ENCODE measurements at regions not wholly inside any gene's neighbourhood (a gene's known extent, or its start where the extent isn't known, plus 50 kb on each side); places are given as distances from the start of the nearest gene placed in this dataset.

GRCh38 chr18:60060026-60060425 is 160.2 kb downstream of the PMAIP1 start:
- CTCF ChIA-PET, result no interaction called here
- RAD21 ChIA-PET (ENCODE audit: unreplicated experiment), result no interaction called here
- Histone ChIP-seq H3K79me2 (ENCODE audit: control insufficient read depth, insufficient read depth, low read length) (no peaks in the 10 kb centered on the region), H4K20me1 (ENCODE audit: control insufficient read depth, insufficient read depth) (no peaks in the 10 kb centered on the region), H3K36me3 (ENCODE audit: control insufficient read depth in 2 of 2, insufficient read depth in 2 of 2, low read length in 1 of 2) (no peaks in the 10 kb centered on the region), H3K9me3 (replicated peaks; ENCODE audit: control insufficient read depth, insufficient read depth, low read length) (no peaks in the 10 kb centered on the region; the same call in 2 of the 3 replicates), H3K27me3 (replicated peaks in 1 of 2; ENCODE audit: control insufficient read depth in 2 of 2, insufficient read depth in 2 of 2, low read length in 1 of 2) (no peaks in the 10 kb centered on the region; a peak in 1 of 4 replicates), H3K4me2 (ENCODE audit: control insufficient read depth, insufficient read depth) (no peak overlapping the region), H3K27ac (ENCODE audit: control insufficient read depth, insufficient read depth) (no peak overlapping the region), H3K4me1 (ENCODE audit: control insufficient read depth, insufficient read depth, low read length) (no peaks in the 10 kb centered on the region), H3K4me3 (no peak overlapping the region), H3K9ac (ENCODE audit: control insufficient read depth, insufficient read depth, low read length) (no peak overlapping the region), H2AFZ (ENCODE audit: control insufficient read depth, low read depth, low read length) (no peak overlapping the region)
- TF ChIP-seq TBL1XR1 (IDR thresholded peaks at IDR 0.05; ENCODE audit: low read depth, low read length) (no peak), IKZF1 (conservative IDR thresholded peaks at IDR 0.05) (no peak), NRF1 (conservative IDR thresholded peaks at IDR 0.05; ENCODE audit: low read depth, low read length) (no peak), NFYB (IDR thresholded peaks at IDR 0.05; ENCODE audit: insufficient read depth, low read depth, low read length) (no peak), MTA2 (IDR thresholded peaks at IDR 0.05; ENCODE audit: low read depth) (no peak), BACH1 (IDR thresholded peaks at IDR 0.05; ENCODE audit: borderline replicate concordance) (no peak), MXI1 (IDR thresholded peaks at IDR 0.05; ENCODE audit: low read depth, low read length) (no peak), IKZF2 (IDR thresholded peaks at IDR 0.05) (no peak), ZNF274 (IDR thresholded peaks at IDR 0.05; ENCODE audit: insufficient read depth, insufficient read length) (no peak), ZBED1 (IDR thresholded peaks at IDR 0.05; ENCODE audit: borderline replicate concordance) (no peak), RAD51 (IDR thresholded peaks at IDR 0.05) (no peak), GATAD2B (conservative IDR thresholded peaks at IDR 0.05; ENCODE audit: low read depth) (no peak), ATF7 (IDR thresholded peaks at IDR 0.05; ENCODE audit: low read depth) (no peak), MTA3 (IDR thresholded peaks at IDR 0.05; ENCODE audit: borderline replicate concordance, low read length) (no peak), SMARCA5 (IDR thresholded peaks at IDR 0.05) (no peak), RCOR1 (conservative IDR thresholded peaks at IDR 0.05; ENCODE audit: low read depth, low read length) (no peak), NFYA (IDR thresholded peaks at IDR 0.05; ENCODE audit: borderline replicate concordance, low read depth, low read length) (no peak), SKIL (IDR thresholded peaks at IDR 0.05; ENCODE audit: low read depth, poor library complexity, severe bottlenecking) (no peak)
- BruUV-seq (replicated peaks), result no TSS peak
- intact Hi-C loops (cut with micrococcal nuclease; ENCODE audit: unreplicated experiment), result no loop called here
- POLR2A ChIA-PET, result no interaction called here
- no peak for ATAC-seq
- in situ Hi-C loops (cut with MboI), result no loop called here
- no peak for DNase-seq (ENCODE audit: low read depth, low spot score)
- FAIRE-seq, result no peak
- SMC1A ChIA-PET (ENCODE audit: uncharacterized antibody, unreplicated experiment), result no interaction called here
- WGBS (ENCODE audit: insufficient coverage, insufficient replicate concordance, low lambda C conversion rate, missing lambda C conversion rate), result 0% methylated on average over 1 of the region's 1 CpG

Data from GM12878 (cell line).